Transverse colon (tissue), 4 donors: ENCODE measurements at regions not wholly inside any gene's neighbourhood (a gene's known extent, or its start where the extent isn't known, plus 50 kb on each side); places are given as distances from the start of the nearest gene placed in this dataset.

Experiments used
- EP300 ChIP-seq: sonication (generic); formaldehyde crosslinking; IDR thresholded peaks from one replicate; pipeline ENCODE4 v1.6.1; 2017; ENCODE audit warnings: antibody characterized with exemption, low read depth
- POLR2AphosphoS5 ChIP-seq, 3 donors: sonication (generic); formaldehyde crosslinking; IDR thresholded peaks; one replicate each; pipeline ENCODE4 v1.6.1; 2016; ENCODE audit warnings: antibody characterized with exemption in 3 of 3
- TF ChIP-seq, protein P1 (sequence below), 5 experiments: fragments of 200-600 bp in 3 of 5; fragments of 450-650 bp in 2 of 5; sonication (generic) in 3 of 5; IDR thresholded peaks; 1 replicate in 2 of 5; 2 replicates in 3 of 5; pipeline ENCODE4 v1.5.1; 2016 to 2017; ENCODE audit warnings: antibody characterized with exemption in 5 of 5, inconsistent platforms in 3 of 5, mild to moderate bottlenecking in 2 of 5, moderate library complexity in 1 of 5

DNA sequence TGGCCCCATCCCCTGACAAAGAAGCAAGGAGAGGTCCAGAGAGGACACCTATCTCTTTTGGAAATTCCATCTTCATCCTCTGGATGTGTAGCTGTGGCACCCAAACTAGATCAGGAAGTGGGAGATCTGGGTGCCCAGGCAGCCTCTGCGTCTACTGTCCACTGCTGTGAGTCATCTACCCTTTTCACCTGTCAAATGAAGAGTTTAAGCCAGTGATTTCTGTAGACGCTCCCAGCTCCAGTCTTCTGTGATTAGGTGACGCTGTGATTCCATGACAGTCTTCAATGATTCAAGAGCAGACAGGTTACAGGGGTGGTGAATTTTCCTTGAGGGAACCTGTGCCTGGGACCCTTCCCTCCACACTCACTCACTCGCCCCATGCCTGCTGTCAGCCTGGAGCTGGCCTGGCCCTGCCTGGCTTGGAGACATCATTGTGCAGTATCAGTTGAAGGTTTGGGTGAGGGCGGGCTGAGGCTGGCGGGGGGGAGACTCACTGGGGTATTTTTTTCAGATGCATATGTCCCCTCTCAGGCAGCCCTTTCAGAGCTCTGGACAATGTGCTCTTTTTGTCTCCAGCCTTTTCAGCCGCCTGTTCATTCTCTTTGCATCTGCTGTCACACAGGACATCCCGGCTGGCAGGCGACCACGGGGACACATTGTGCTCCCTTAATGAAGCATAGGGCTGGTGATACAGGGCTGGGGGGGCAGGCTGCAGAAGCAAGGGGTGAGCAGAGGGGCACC lies 56.8 kb upstream of the PARP11 start:
- TF ChIP-seq, protein P1, sequence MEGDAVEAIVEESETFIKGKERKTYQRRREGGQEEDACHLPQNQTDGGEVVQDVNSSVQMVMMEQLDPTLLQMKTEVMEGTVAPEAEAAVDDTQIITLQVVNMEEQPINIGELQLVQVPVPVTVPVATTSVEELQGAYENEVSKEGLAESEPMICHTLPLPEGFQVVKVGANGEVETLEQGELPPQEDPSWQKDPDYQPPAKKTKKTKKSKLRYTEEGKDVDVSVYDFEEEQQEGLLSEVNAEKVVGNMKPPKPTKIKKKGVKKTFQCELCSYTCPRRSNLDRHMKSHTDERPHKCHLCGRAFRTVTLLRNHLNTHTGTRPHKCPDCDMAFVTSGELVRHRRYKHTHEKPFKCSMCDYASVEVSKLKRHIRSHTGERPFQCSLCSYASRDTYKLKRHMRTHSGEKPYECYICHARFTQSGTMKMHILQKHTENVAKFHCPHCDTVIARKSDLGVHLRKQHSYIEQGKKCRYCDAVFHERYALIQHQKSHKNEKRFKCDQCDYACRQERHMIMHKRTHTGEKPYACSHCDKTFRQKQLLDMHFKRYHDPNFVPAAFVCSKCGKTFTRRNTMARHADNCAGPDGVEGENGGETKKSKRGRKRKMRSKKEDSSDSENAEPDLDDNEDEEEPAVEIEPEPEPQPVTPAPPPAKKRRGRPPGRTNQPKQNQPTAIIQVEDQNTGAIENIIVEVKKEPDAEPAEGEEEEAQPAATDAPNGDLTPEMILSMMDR (IDR thresholded peaks at IDR 0.05), result no peak
- no peak for TF ChIP-seq POLR2AphosphoS5 (IDR thresholded peaks at IDR 0.05)
- TF ChIP-seq EP300, result no peak
